Trophoblast cell (in vitro differentiated cells and primary cell): ENCODE measurements at regions not wholly inside any gene's neighbourhood (a gene's known extent, or its start where the extent isn't known, plus 50 kb on each side); places are given as distances from the start of the nearest gene placed in this dataset.

Experiments
- DNase-seq, 2 donors: peaks; one replicate each; pipeline ENCODE4 v3.0.0-alpha.2; 2016
- H2AFZ ChIP-seq: 2 replicates; pipeline ENCODE4 v1.6.1; 2013; ENCODE audit warnings: low read length, moderate library complexity, mild to moderate bottlenecking; ENCODE audit not compliant: insufficient read depth, poor library complexity
- H2AK5ac ChIP-seq: 2 replicates; pipeline ENCODE4 v1.6.1; 2013; ENCODE audit warnings: mild to moderate bottlenecking, low read length
- H2BK120ac ChIP-seq: 2 replicates; pipeline ENCODE4 v1.6.1; 2013; ENCODE audit warnings: low read length, mild to moderate bottlenecking, moderate library complexity; ENCODE audit not compliant: insufficient read depth, poor library complexity
- H2BK12ac ChIP-seq: 2 replicates; pipeline ENCODE4 v1.6.1; 2013; ENCODE audit warnings: mild to moderate bottlenecking, low read length, moderate library complexity
- H2BK5ac ChIP-seq: 2 replicates; pipeline ENCODE4 v1.6.1; 2013; ENCODE audit warnings: low read length, low read depth, moderate library complexity, mild to moderate bottlenecking; ENCODE audit not compliant: poor library complexity
- H3K14ac ChIP-seq: 2 replicates; pipeline ENCODE4 v1.6.1; 2013; ENCODE audit warnings: mild to moderate bottlenecking, low read length
- H3K18ac ChIP-seq: 2 replicates; pipeline ENCODE4 v1.6.1; 2013; ENCODE audit warnings: mild to moderate bottlenecking, low read length
- H3K23ac ChIP-seq: 2 replicates; pipeline ENCODE4 v1.6.1; 2013; ENCODE audit warnings: low read length
- H3K27ac ChIP-seq: 2 replicates; pipeline ENCODE4 v1.5.1; 2013; ENCODE audit warnings: low read depth, mild to moderate bottlenecking, inconsistent platforms, low read length, moderate library complexity
- H3K27me3 ChIP-seq: 2 replicates; pipeline ENCODE4 v1.6.1; 2013; ENCODE audit warnings: inconsistent platforms, mild to moderate bottlenecking, low read length, moderate library complexity; ENCODE audit not compliant: insufficient read depth
- H3K36me3 ChIP-seq, 2 experiments: 1 replicate in 1 of 2; 2 replicates in 1 of 2; pipeline ENCODE4 v1.6.1; 2013; ENCODE audit warnings: low read length in 2 of 2, mild to moderate bottlenecking in 2 of 2, moderate library complexity in 1 of 2; ENCODE audit not compliant: insufficient read depth in 2 of 2, control insufficient read depth in 1 of 2
- H3K4ac ChIP-seq: 2 replicates; pipeline ENCODE4 v1.6.1; 2013; ENCODE audit warnings: low read depth, mild to moderate bottlenecking, low read length, moderate library complexity
- H3K4me1 ChIP-seq, 2 experiments: 1 replicate in 1 of 2; 2 replicates in 1 of 2; pipeline ENCODE4 v1.6.1; 2013; ENCODE audit warnings: low read length in 2 of 2, mild to moderate bottlenecking in 2 of 2, moderate library complexity in 1 of 2; ENCODE audit not compliant: insufficient read depth in 2 of 2, control insufficient read depth in 1 of 2
- H3K4me2 ChIP-seq: 2 replicates; pipeline ENCODE4 v1.6.1; 2013; ENCODE audit warnings: inconsistent platforms, mild to moderate bottlenecking, low read length, moderate library complexity
- H3K4me3 ChIP-seq: 2 replicates; pipeline ENCODE4 v1.5.1; 2013; ENCODE audit warnings: mild to moderate bottlenecking, low read depth, low read length, inconsistent platforms
- H3K79me1 ChIP-seq: one replicate; pipeline ENCODE4 v1.6.1; 2013; ENCODE audit warnings: low read length
- H3K79me2 ChIP-seq: 2 replicates; pipeline ENCODE4 v1.6.1; 2013; ENCODE audit warnings: low read length, mild to moderate bottlenecking; ENCODE audit not compliant: control insufficient read depth, insufficient read depth, poor library complexity
- H3K9ac ChIP-seq: 2 replicates; pipeline ENCODE4 v1.6.1; 2013; ENCODE audit warnings: mild to moderate bottlenecking, low read length
- H3K9me3 ChIP-seq: 2 replicates; pipeline ENCODE4 v1.6.1; 2013; ENCODE audit warnings: low read depth, mild to moderate bottlenecking, control low read depth, inconsistent platforms, low read length; ENCODE audit not compliant: insufficient read depth
- H4K12ac ChIP-seq: 2 replicates; pipeline ENCODE4 v1.6.1; 2013; ENCODE audit warnings: low read depth, mild to moderate bottlenecking, low read length, moderate library complexity
- H4K8ac ChIP-seq: 2 replicates; pipeline ENCODE4 v1.6.1; 2013; ENCODE audit warnings: low read depth, mild to moderate bottlenecking, low read length, moderate library complexity
- H4K91ac ChIP-seq: one replicate; pipeline ENCODE4 v1.6.1; 2013; ENCODE audit warnings: low read depth, mild to moderate bottlenecking, low read length, moderate library complexity
- WGBS: extraction: QIAGEN DNeasy Blood & Tissue Kit; methylation state at CpG from one replicate; pipeline ENCODE4 v1.1.7; 2013; ENCODE audit warnings: missing lambda C conversion rate; ENCODE audit not compliant: insufficient read length, insufficient coverage; ENCODE audit errors: extremely low coverage; 5-methylcytosine and 5-hydroxymethylcytosine counted together

DNA sequence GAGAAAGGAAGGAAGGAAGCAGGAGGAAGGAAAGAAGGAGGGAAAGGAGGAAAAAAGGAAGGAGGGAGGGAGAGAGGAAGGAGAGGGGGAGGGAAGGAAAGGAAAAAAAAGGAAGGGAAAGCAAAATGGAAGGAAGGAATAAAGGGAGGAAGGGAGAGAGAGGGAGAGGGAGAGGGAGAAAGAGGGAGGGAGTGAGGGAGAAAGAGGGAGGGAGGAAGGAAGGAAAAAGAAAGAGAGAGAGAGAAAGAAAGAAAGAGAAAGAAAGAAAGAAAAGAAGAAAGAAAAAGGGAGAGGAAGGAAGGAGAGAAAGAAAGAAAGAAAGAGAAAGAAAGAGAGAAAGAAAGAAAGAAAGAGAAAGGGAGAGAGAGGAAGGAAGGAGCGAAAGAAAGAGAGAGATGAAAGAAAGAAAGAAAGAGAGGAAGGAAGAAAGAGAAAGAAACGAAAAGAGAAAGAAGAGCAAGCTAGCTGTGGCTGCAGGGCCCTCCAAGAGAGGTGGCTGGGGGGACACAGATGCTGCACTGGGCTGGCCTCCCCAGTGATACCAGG is 472.4 kb upstream of the MGMT start:
- H3K9ac ChIP-seq, result no peak overlapping the region
- H2BK5ac ChIP-seq, result no peak overlapping the region
- no peak for DNase-seq
- H4K12ac ChIP-seq, result no peak overlapping the region
- no peak overlapping the region for H3K4me3 ChIP-seq
- no peaks in the 10 kb centered on the region for H3K4me1 ChIP-seq
- no peak overlapping the region for H2BK120ac ChIP-seq
- no peaks in the 10 kb centered on the region for H3K79me2 ChIP-seq
- no peak overlapping the region for H2AFZ ChIP-seq
- H4K91ac ChIP-seq, result no peak overlapping the region
- H2BK12ac ChIP-seq, result no peak overlapping the region
- no peak overlapping the region for H3K23ac ChIP-seq
- H3K18ac ChIP-seq, result no peak overlapping the region
- H3K14ac ChIP-seq, result no peak overlapping the region
- 100% methylated on average over 2 of the region's 2 CpGs for WGBS
- H3K27me3 ChIP-seq, result no peaks in the 10 kb centered on the region
- no peak overlapping the region for H4K8ac ChIP-seq
- H3K27ac ChIP-seq, result no peak overlapping the region
- H3K9me3 ChIP-seq, result peaks cover 2% of the 10 kb centered on the region
- H3K36me3 ChIP-seq, result no peaks in the 10 kb centered on the region
- H3K79me1 ChIP-seq, result no peaks in the 10 kb centered on the region
- no peak overlapping the region for H3K4me2 ChIP-seq
- no peak overlapping the region for H3K4ac ChIP-seq
- H2AK5ac ChIP-seq, result no peak overlapping the region

GRCh38 chr10:128995676-128996075 is 471.4 kb upstream of the MGMT start:
- no peak overlapping the region for H4K91ac ChIP-seq

GRCh38 chr10:128996092-128996491 is 470.9 kb upstream of the MGMT start:
- no CpG with 5 or more reads among the region's 8 CpGs for WGBS
- Histone ChIP-seq H3K4me1 (no peaks in the 10 kb centered on the region), H2BK120ac (no peak overlapping the region), H3K27ac (no peak overlapping the region), H3K23ac (no peak overlapping the region), H3K4ac (no peak overlapping the region), H4K91ac (no peak overlapping the region), H2BK12ac (no peak overlapping the region), H3K4me3 (no peak overlapping the region), H2AK5ac (no peak overlapping the region), H3K14ac (no peak overlapping the region), H3K79me2 (no peaks in the 10 kb centered on the region), H2BK5ac (no peak overlapping the region), H3K27me3 (no peaks in the 10 kb centered on the region), H3K9me3 (peaks cover 2% of the 10 kb centered on the region), H2AFZ (no peak overlapping the region), H4K12ac (no peak overlapping the region), H3K79me1 (no peaks in the 10 kb centered on the region), H3K4me2 (no peak overlapping the region), H3K18ac (no peak overlapping the region), H4K8ac (no peak overlapping the region), H3K9ac (no peak overlapping the region), H3K36me3 (no peaks in the 10 kb centered on the region)
- DNase-seq, result no peak

More at GRCh38 chr10:128995676-128996075, 471.4 kb upstream of the MGMT start:
- no peaks in the 10 kb centered on the region for H3K36me3 ChIP-seq
- H3K79me2 ChIP-seq, result no peaks in the 10 kb centered on the region
- H3K14ac ChIP-seq, result no peak overlapping the region
- H3K9me3 ChIP-seq, result peaks cover 2% of the 10 kb centered on the region
- H2AFZ ChIP-seq, result no peak overlapping the region
- no peaks in the 10 kb centered on the region for H3K4me1 ChIP-seq
- H4K8ac ChIP-seq, result no peak overlapping the region
- H3K18ac ChIP-seq, result no peak overlapping the region
- no peak overlapping the region for H3K4me2 ChIP-seq
- H2BK120ac ChIP-seq, result no peak overlapping the region
- H3K9ac ChIP-seq, result no peak overlapping the region
- WGBS, result no CpG with 5 or more reads among the region's 2 CpGs
- H2BK5ac ChIP-seq, result no peak overlapping the region
- no peak overlapping the region for H2AK5ac ChIP-seq
- H3K4me3 ChIP-seq, result no peak overlapping the region
- no peaks in the 10 kb centered on the region for H3K79me1 ChIP-seq
- no peak overlapping the region for H3K23ac ChIP-seq
- no peaks in the 10 kb centered on the region for H3K27me3 ChIP-seq
- no peak for DNase-seq
- no peak overlapping the region for H3K27ac ChIP-seq
- H2BK12ac ChIP-seq, result no peak overlapping the region
- H4K12ac ChIP-seq, result no peak overlapping the region
- H3K4ac ChIP-seq, result no peak overlapping the region

DNA sequence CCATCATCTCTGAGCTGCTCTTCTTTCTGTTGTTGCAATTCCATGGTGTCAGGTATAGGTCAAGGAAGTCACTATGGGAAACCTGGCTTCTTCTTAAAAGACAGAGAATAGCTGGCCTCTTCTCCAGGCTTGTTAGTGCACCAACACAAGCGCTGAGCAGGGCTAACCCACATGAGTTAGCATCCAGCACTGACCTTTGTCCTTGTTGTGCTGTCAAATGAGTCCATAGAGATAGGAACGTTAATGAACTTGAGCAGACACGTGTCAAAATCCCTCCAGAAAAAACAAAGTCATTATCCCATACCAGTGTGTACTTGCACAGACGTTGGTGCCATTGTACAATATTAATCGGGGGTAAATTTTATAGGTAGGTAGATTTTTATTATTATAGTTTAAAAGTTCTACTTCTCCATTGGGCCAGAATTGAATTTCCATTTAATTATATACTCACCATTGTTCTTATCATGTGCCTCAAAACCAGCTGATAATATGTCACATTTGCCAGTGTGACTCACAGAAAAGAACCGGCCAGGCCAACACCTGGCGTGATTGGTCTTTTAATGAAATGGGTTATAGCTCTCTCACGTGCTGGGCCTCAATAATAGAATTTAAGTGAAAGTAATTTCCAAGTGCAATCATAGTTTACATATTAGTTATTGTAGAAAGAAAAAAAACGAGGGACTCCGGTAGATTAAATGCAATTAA is 468.8 kb upstream of the MGMT start:
- Histone ChIP-seq H2BK5ac (no peak overlapping the region), H4K91ac (no peak overlapping the region), H2AK5ac (no peak overlapping the region), H2AFZ (no peak overlapping the region), H2BK12ac (no peak overlapping the region), H3K9me3 (peaks cover 2% of the 10 kb centered on the region), H3K18ac (no peak overlapping the region), H3K27ac (no peak overlapping the region), H3K27me3 (no peaks in the 10 kb centered on the region), H3K36me3 (no peaks in the 10 kb centered on the region), H3K4me3 (no peak overlapping the region), H3K4me2 (no peak overlapping the region), H4K12ac (no peak overlapping the region), H3K4ac (no peak overlapping the region), H3K14ac (no peak overlapping the region), H2BK120ac (no peak overlapping the region), H3K4me1 (no peaks in the 10 kb centered on the region), H4K8ac (no peak overlapping the region), H3K23ac (no peak overlapping the region), H3K79me2 (no peaks in the 10 kb centered on the region), H3K79me1 (no peaks in the 10 kb centered on the region), H3K9ac (no peak overlapping the region)
- no CpG with 5 or more reads among the region's 10 CpGs for WGBS
- DNase-seq, result no peak
